Endothelial cell of umbilical vein (primary cell): ENCODE measurements at regions not wholly inside any gene's neighbourhood (a gene's known extent, or its start where the extent isn't known, plus 50 kb on each side); places are given as distances from the start of the nearest gene placed in this dataset.

Source experiments
- EZH2 ChIP-seq: IDR thresholded peaks from 2 replicates; pipeline ENCODE4 v1.6.1; 2012; ENCODE audit warnings: borderline replicate concordance, low read depth, mild to moderate bottlenecking, moderate library complexity, low read length, inconsistent platforms; ENCODE audit not compliant: severe bottlenecking
- FOS ChIP-seq: IDR thresholded peaks from 2 replicates; pipeline ENCODE4 v1.6.1; 2011; ENCODE audit warnings: mild to moderate bottlenecking, low read length, moderate library complexity, borderline replicate concordance; ENCODE audit not compliant: insufficient read depth
- JUN ChIP-seq: IDR thresholded peaks from 2 replicates; pipeline ENCODE4 v1.6.1; 2011; ENCODE audit warnings: borderline replicate concordance, low read depth; ENCODE audit not compliant: insufficient read length, insufficient read depth
- MYC ChIP-seq: IDR thresholded peaks from one replicate; pipeline ENCODE4 v1.6.1; 2011; ENCODE audit warnings: mild to moderate bottlenecking, low read depth, low read length
- POLR2A ChIP-seq: IDR thresholded peaks from 2 replicates; pipeline ENCODE4 v1.6.1; 2012; ENCODE audit warnings: low read depth, mild to moderate bottlenecking, control low read depth, low read length
- POLR2AphosphoS5 ChIP-seq: IDR thresholded peaks from 2 replicates; pipeline ENCODE4 v1.6.1; 2012; ENCODE audit warnings: low read depth, mild to moderate bottlenecking, control low read depth, low read length, moderate library complexity; ENCODE audit not compliant: insufficient read depth
- TF ChIP-seq, protein P1 (sequence below): IDR thresholded peaks from 2 replicates; pipeline ENCODE4 v1.6.1; 2011; ENCODE audit not compliant: insufficient read depth, insufficient read length
- TF ChIP-seq, protein P2 (sequence below), 2 donors: IDR thresholded peaks; 1 replicate in 1 of 2; 2 replicates in 1 of 2; pipeline ENCODE4 v1.5.1; 2011; ENCODE audit warnings: low read length in 2 of 2, mild to moderate bottlenecking in 2 of 2, moderate library complexity in 2 of 2, control low read depth in 1 of 2, inconsistent platforms in 1 of 2, low read depth in 1 of 2; ENCODE audit not compliant: insufficient read depth in 1 of 2; ENCODE audit errors: extremely low read depth in 1 of 2

DNA sequence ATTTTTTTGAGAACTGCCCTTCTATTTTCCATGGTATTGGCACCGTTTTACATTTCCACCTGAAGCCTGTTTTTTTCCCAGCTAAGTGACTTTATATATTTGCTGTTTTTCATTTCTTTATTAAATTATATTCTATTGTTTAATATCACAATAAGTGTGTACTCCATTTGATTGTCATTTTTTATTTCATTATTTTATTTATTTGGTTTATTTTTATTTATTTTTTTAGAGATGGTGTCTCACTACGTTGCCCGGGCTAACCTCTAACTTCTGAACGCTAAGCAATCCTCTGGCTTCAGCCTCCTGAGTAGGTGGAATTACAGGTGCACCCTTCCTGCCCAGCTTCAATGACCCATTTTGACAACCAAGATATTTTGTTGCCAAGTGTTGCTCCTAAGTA is 202.6 kb downstream of the SIM1 start:
- TF ChIP-seq, protein P1, sequence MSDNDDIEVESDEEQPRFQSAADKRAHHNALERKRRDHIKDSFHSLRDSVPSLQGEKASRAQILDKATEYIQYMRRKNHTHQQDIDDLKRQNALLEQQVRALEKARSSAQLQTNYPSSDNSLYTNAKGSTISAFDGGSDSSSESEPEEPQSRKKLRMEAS = no peak
- TF ChIP-seq, protein P2, sequence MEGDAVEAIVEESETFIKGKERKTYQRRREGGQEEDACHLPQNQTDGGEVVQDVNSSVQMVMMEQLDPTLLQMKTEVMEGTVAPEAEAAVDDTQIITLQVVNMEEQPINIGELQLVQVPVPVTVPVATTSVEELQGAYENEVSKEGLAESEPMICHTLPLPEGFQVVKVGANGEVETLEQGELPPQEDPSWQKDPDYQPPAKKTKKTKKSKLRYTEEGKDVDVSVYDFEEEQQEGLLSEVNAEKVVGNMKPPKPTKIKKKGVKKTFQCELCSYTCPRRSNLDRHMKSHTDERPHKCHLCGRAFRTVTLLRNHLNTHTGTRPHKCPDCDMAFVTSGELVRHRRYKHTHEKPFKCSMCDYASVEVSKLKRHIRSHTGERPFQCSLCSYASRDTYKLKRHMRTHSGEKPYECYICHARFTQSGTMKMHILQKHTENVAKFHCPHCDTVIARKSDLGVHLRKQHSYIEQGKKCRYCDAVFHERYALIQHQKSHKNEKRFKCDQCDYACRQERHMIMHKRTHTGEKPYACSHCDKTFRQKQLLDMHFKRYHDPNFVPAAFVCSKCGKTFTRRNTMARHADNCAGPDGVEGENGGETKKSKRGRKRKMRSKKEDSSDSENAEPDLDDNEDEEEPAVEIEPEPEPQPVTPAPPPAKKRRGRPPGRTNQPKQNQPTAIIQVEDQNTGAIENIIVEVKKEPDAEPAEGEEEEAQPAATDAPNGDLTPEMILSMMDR (IDR thresholded peaks at IDR 0.05; ENCODE audit: extremely low read depth in 1 of 2, insufficient read depth in 1 of 2, low read depth in 1 of 2, low read length in 2 of 2) = no peak
- TF ChIP-seq EZH2 (no peak), POLR2A (no peak), MYC (no peak), JUN (no peak), POLR2AphosphoS5 (no peak), FOS (no peak)
